OCI-LY1 (cell line): ENCODE measurements at regions not wholly inside any gene's neighbourhood (a gene's known extent, or its start where the extent isn't known, plus 50 kb on each side); places are given as distances from the start of the nearest gene placed in this dataset.

ENCODE experiments used
- H2AFZ ChIP-seq: fragments of 200-600 bp; sonication (generic), shearing (Covaris generic); 2 replicates; pipeline ENCODE4 v1.6.0; 2014; ENCODE audit warnings: antibody characterized with exemption, mild to moderate bottlenecking, low read length
- H3F3A ChIP-seq: fragments of 200-600 bp; sonication (generic), shearing (Covaris generic); 2 replicates; pipeline ENCODE4 v1.6.0; 2014; ENCODE audit warnings: mild to moderate bottlenecking, antibody characterized with exemption, low read length, moderate library complexity; ENCODE audit not compliant: insufficient read depth
- H3K27ac ChIP-seq: fragments of 200-600 bp; sonication (generic); 2 replicates; pipeline ENCODE4 v1.5.1; 2014; ENCODE audit warnings: low read length, mixed run types, mild to moderate bottlenecking, low read depth; ENCODE audit not compliant: poor library complexity, severe bottlenecking
- H3K27me3 ChIP-seq: fragments of 200-600 bp; sonication (generic); 2 replicates; pipeline ENCODE4 v1.6.0; 2014; ENCODE audit warnings: antibody characterized with exemption, mild to moderate bottlenecking, low read length, moderate library complexity; ENCODE audit not compliant: insufficient read depth
- H3K36me3 ChIP-seq: fragments of 200-600 bp; sonication (generic); 2 replicates; pipeline ENCODE4 v1.6.1; 2014; ENCODE audit warnings: mild to moderate bottlenecking, antibody characterized with exemption, low read length, moderate library complexity, mixed read lengths; ENCODE audit not compliant: insufficient read depth
- H3K4me1 ChIP-seq: fragments of 200-600 bp; sonication (generic); 2 replicates; pipeline ENCODE4 v1.5.1; 2014; ENCODE audit warnings: mild to moderate bottlenecking, low read length, moderate library complexity; ENCODE audit not compliant: insufficient read depth, severe bottlenecking
- H3K4me2 ChIP-seq: fragments of 200-600 bp; sonication (generic), shearing (Covaris generic); 2 replicates; pipeline ENCODE4 v1.6.1; 2014; ENCODE audit warnings: low read length
- H3K4me3 ChIP-seq: fragments of 200-600 bp; sonication (generic); 2 replicates; pipeline ENCODE4 v1.5.1; 2014; ENCODE audit warnings: low read length, low read depth, mild to moderate bottlenecking, mixed read lengths; ENCODE audit not compliant: poor library complexity, severe bottlenecking
- H3K79me2 ChIP-seq: fragments of 200-600 bp; shearing (Covaris generic); 2 replicates; pipeline ENCODE4 v1.6.1; 2016; ENCODE audit warnings: mixed run types, low read length, mixed read lengths; ENCODE audit not compliant: insufficient read depth
- H3K9ac ChIP-seq: fragments of 200-600 bp; sonication (generic), shearing (Covaris generic); 2 replicates; pipeline ENCODE4 v1.6.1; 2014; ENCODE audit warnings: mild to moderate bottlenecking, low read length, mixed read lengths
- H3K9me2 ChIP-seq: fragments of 200-600 bp; sonication (generic), shearing (Covaris generic); 2 replicates; pipeline ENCODE4 v1.6.1; 2014; ENCODE audit warnings: low read depth, mild to moderate bottlenecking, low read length, mixed read lengths
- H3K9me3 ChIP-seq: fragments of 200-600 bp; shearing (Covaris generic); 2 replicates; pipeline ENCODE4 v1.6.1; 2014; ENCODE audit warnings: low read length, mixed read lengths
- H4K20me1 ChIP-seq: fragments of 200-600 bp; sonication (generic), shearing (Covaris generic); 2 replicates; pipeline ENCODE4 v1.6.0; 2016; ENCODE audit warnings: mild to moderate bottlenecking, low read length; ENCODE audit not compliant: insufficient read depth
- CTCF ChIP-seq: fragments of 200-600 bp; sonication (generic), shearing (Covaris generic); IDR thresholded peaks from 2 replicates; pipeline ENCODE4 v1.5.1; 2017; ENCODE audit warnings: mild to moderate bottlenecking, antibody characterized with exemption, low read length, moderate library complexity, mixed read lengths
- EZH2 ChIP-seq: fragments of 200-600 bp; sonication (generic), shearing (Covaris generic); IDR thresholded peaks from 2 replicates; pipeline ENCODE4 v1.8.0; 2017; ENCODE audit warnings: borderline replicate concordance, mixed run types, mild to moderate bottlenecking, antibody characterized with exemption, low read length, moderate library complexity, mixed read lengths

DNA sequence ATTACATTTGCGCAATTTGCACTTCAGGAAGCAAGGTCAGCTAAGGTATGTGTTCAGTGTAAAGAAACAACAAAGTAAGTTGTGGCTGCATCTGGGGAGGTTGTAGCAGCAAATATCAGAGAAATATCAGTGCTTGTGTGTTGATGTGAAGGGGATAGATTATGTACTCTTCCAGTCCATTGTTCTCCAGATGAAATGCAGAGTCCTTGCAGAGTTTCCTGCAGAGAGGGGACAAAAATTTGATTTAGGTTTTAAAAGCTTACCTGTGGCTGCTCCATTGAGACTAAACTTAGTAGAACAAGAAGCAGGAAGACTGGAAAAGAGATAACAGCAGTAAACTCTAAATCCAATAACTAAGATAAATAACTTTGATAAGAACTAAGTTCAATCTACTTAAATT lies 952.2 kb downstream of the CDH18 start:
- no peak overlapping the region for H3K27ac ChIP-seq
- no peak overlapping the region for H2AFZ ChIP-seq
- no peaks in the 10 kb centered on the region for H3K9me3 ChIP-seq
- no peak overlapping the region for H3K4me2 ChIP-seq
- H3K36me3 ChIP-seq: no peaks in the 10 kb centered on the region
- H3K4me1 ChIP-seq: no peaks in the 10 kb centered on the region
- H3K79me2 ChIP-seq: no peaks in the 10 kb centered on the region
- no peak overlapping the region for H3K4me3 ChIP-seq
- no peaks in the 10 kb centered on the region for H4K20me1 ChIP-seq
- no peak overlapping the region for H3K9ac ChIP-seq
- no peaks in the 10 kb centered on the region for H3K9me2 ChIP-seq
- no peaks in the 10 kb centered on the region for H3F3A ChIP-seq
- TF ChIP-seq CTCF (no peak), EZH2 (no peak)
- no peaks in the 10 kb centered on the region for H3K27me3 ChIP-seq

- H3K9me2 ChIP-seq: no peaks in the 10 kb centered on the region
These were observed 945.9 kb downstream of the CDH18 start for GRCh38 chr5:19042106-19042505.

GRCh38 chr5:19044311-19044710 lies 943.7 kb downstream of the CDH18 start:
- no peaks in the 10 kb centered on the region for H3K4me1 ChIP-seq
- H3K27me3 ChIP-seq: no peaks in the 10 kb centered on the region
- no peak overlapping the region for H3K9ac ChIP-seq
- no peaks in the 10 kb centered on the region for H3F3A ChIP-seq
- no peaks in the 10 kb centered on the region for H3K79me2 ChIP-seq
- no peak overlapping the region for H3K27ac ChIP-seq
- no peak overlapping the region for H3K4me2 ChIP-seq
- no peak overlapping the region for H3K4me3 ChIP-seq
- no peaks in the 10 kb centered on the region for H3K36me3 ChIP-seq
- H4K20me1 ChIP-seq: no peaks in the 10 kb centered on the region
- TF ChIP-seq EZH2: no peak
- no peak for TF ChIP-seq CTCF
- no peak overlapping the region for H2AFZ ChIP-seq
- no peaks in the 10 kb centered on the region for H3K9me2 ChIP-seq
- H3K9me3 ChIP-seq: no peaks in the 10 kb centered on the region

More at GRCh38 chr5:19042106-19042505, 945.9 kb downstream of the CDH18 start:
- Histone ChIP-seq H4K20me1 (no peaks in the 10 kb centered on the region), H3K79me2 (no peaks in the 10 kb centered on the region), H3K27me3 (no peaks in the 10 kb centered on the region), H3K36me3 (no peaks in the 10 kb centered on the region), H3F3A (no peaks in the 10 kb centered on the region), H3K4me1 (no peaks in the 10 kb centered on the region), H3K27ac (no peak overlapping the region), H3K4me2 (no peak overlapping the region), H3K9ac (no peak overlapping the region), H3K4me3 (no peak overlapping the region), H2AFZ (no peak overlapping the region), H3K9me3 (no peaks in the 10 kb centered on the region)
- TF ChIP-seq EZH2 (no peak), CTCF (no peak)
